Limb (tissue), 2 donors: ENCODE measurements at regions not wholly inside any gene's neighbourhood (a gene's known extent, or its start where the extent isn't known, plus 50 kb on each side); places are given as distances from the start of the nearest gene placed in this dataset.

Experiments
- DNase-seq, 2 donors: peaks; one replicate each; pipeline ENCODE4 v3.0.0-alpha.2; 2016; ENCODE audit errors: extremely low spot score in 2 of 2

GRCh38 chr22:44369916-44370801, 57.4 kb upstream of the SHISAL1 start:
- DNase-seq, result no peak

GRCh38 chr22:44369293-44369661, 56.5 kb upstream of the SHISAL1 start:
- DNase-seq, result no peak

- DNase-seq, result no peak
These were observed 56.0 kb upstream of the SHISAL1 start for GRCh38 chr22:44368611-44369292.

- no peak for DNase-seq
These were observed 53.9 kb upstream of the SHISAL1 start for GRCh38 chr22:44366372-44367300.

- no peak for DNase-seq
These were observed 53.1 kb upstream of the SHISAL1 start for GRCh38 chr22:44365832-44366231.

- no peak for DNase-seq
These were observed 52.4 kb upstream of the SHISAL1 start for GRCh38 chr22:44365191-44365590.

GRCh38 chr22:44364751-44365130, 52.0 kb upstream of the SHISAL1 start:
- DNase-seq, result peak in 1 of 2 donors; percentile 35

GRCh38 chr22:44363980-44364750, 51.4 kb upstream of the SHISAL1 start:
- DNase-seq, result no peak

GRCh38 chr22:44363013-44363979, 50.5 kb upstream of the SHISAL1 start:
- DNase-seq, result peak; percentile 49 to 82

- no peak for DNase-seq
These were observed 49.7 kb upstream of the SHISAL1 start for GRCh38 chr22:44362249-44363012.
